GM23248 (cell line): ENCODE measurements at regions not wholly inside any gene's neighbourhood (a gene's known extent, or its start where the extent isn't known, plus 50 kb on each side); places are given as distances from the start of the nearest gene placed in this dataset.

Source experiments
- DNase-seq: peaks from one replicate; pipeline ENCODE4 v3.0.0-alpha.2; 2015
- H2AFZ ChIP-seq: fragments of 200-600 bp; sonication (generic); 2 replicates; pipeline ENCODE4 v1.6.1; 2016; ENCODE audit warnings: antibody characterized with exemption
- H3F3A ChIP-seq: fragments of 200-600 bp; sonication (generic); 2 replicates; pipeline ENCODE4 v1.6.1; 2016; ENCODE audit warnings: mild to moderate bottlenecking, antibody characterized with exemption, mixed run types; ENCODE audit not compliant: insufficient read depth
- H3K27ac ChIP-seq: fragments of 200-600 bp; sonication (generic); 2 replicates; pipeline ENCODE4 v1.5.1; 2016; ENCODE audit warnings: mild to moderate bottlenecking
- H3K27me3 ChIP-seq: fragments of 200-600 bp; sonication (generic); replicated peaks from 2 replicates; pipeline ENCODE4 v1.6.1; 2016; ENCODE audit warnings: mild to moderate bottlenecking; ENCODE audit not compliant: insufficient read depth
- H3K36me3 ChIP-seq: fragments of 200-600 bp; sonication (generic); 2 replicates; pipeline ENCODE4 v1.6.1; 2016; ENCODE audit warnings: low read depth, mild to moderate bottlenecking
- H3K4me1 ChIP-seq: fragments of 200-600 bp; sonication (generic); 2 replicates; pipeline ENCODE4 v1.6.1; 2016; ENCODE audit warnings: mild to moderate bottlenecking; ENCODE audit not compliant: insufficient read depth
- H3K4me2 ChIP-seq: fragments of 200-600 bp; sonication (generic); one replicate; pipeline ENCODE4 v1.6.1; 2016; ENCODE audit warnings: mild to moderate bottlenecking; ENCODE audit not compliant: unreplicated experiment
- H3K4me3 ChIP-seq: fragments of 200-600 bp; sonication (generic); 2 replicates; pipeline ENCODE4 v1.5.1; 2016; ENCODE audit warnings: mild to moderate bottlenecking
- H3K79me2 ChIP-seq: fragments of 200-600 bp; sonication (generic); 2 replicates; pipeline ENCODE4 v1.6.1; 2016; ENCODE audit warnings: mild to moderate bottlenecking; ENCODE audit not compliant: insufficient read depth
- H3K9ac ChIP-seq: fragments of 200-600 bp; sonication (generic); 2 replicates; pipeline ENCODE4 v1.6.1; 2016; ENCODE audit warnings: mild to moderate bottlenecking
- H3K9me2 ChIP-seq: fragments of 200-600 bp; sonication (generic); 2 replicates; pipeline ENCODE4 v1.6.1; 2016; ENCODE audit warnings: mixed run types, mild to moderate bottlenecking, moderate library complexity; ENCODE audit not compliant: insufficient read depth
- H3K9me3 ChIP-seq: fragments of 200-600 bp; sonication (generic); one replicate; pipeline ENCODE4 v1.6.1; 2017; ENCODE audit warnings: low read depth
- H4K20me1 ChIP-seq: fragments of 200-600 bp; sonication (generic); 2 replicates; pipeline ENCODE4 v1.6.0; 2016; ENCODE audit not compliant: insufficient read depth
- EZH2 ChIP-seq: fragments of 200-600 bp; sonication (generic); IDR thresholded peaks from 2 replicates; pipeline ENCODE4 v1.6.1; 2018; ENCODE audit warnings: antibody characterized with exemption, mild to moderate bottlenecking; ENCODE audit not compliant: insufficient read depth, poor library complexity, severe bottlenecking
- EZH2phosphoT487 ChIP-seq: fragments of 200-600 bp; sonication (generic); IDR thresholded peaks from 2 replicates; pipeline ENCODE4 v1.6.1; 2018; ENCODE audit warnings: antibody characterized with exemption, moderate library complexity, mild to moderate bottlenecking, low read depth; ENCODE audit not compliant: insufficient read depth
- WGBS, 2 experiments: methylation state at CpG; one replicate each; pipeline ENCODE4 v1.1.6; 2015 to 2017; ENCODE audit warnings: low lambda C conversion rate in 2 of 2, low coverage in 1 of 2; ENCODE audit errors: missing lambda C conversion rate in 2 of 2; 5-methylcytosine and 5-hydroxymethylcytosine counted together
- in situ Hi-C: fragments of 300-500 bp; cut with MboI; formaldehyde crosslinking; loops from 2 replicates; pipeline ENCODE4 v1.15.0; 2020

- no peak overlapping the region for H3K27ac ChIP-seq
- TF ChIP-seq EZH2: no peak
- TF ChIP-seq EZH2phosphoT487: no peak
- H3K4me1 ChIP-seq: no peaks in the 10 kb centered on the region
- no peak overlapping the region for H3K4me3 ChIP-seq
- 36 to 51% methylated on average over 9 of the region's 9 CpGs for WGBS, 2 experiments
- no peaks in the 10 kb centered on the region for H3K9me3 ChIP-seq
- H2AFZ ChIP-seq: no peak overlapping the region
- in situ Hi-C loops: no loop called here
- no peaks in the 10 kb centered on the region for H3K79me2 ChIP-seq
- H4K20me1 ChIP-seq: no peaks in the 10 kb centered on the region
- H3K4me2 ChIP-seq: no peak overlapping the region
- DNase-seq: no peak
- H3K27me3 ChIP-seq: no peaks in the 10 kb centered on the region
- no peaks in the 10 kb centered on the region for H3K9me2 ChIP-seq
- no peaks in the 10 kb centered on the region for H3K36me3 ChIP-seq
- no peaks in the 10 kb centered on the region for H3F3A ChIP-seq
- H3K9ac ChIP-seq: no peak overlapping the region
Measured at GRCh38 chr1:194616835-194617234, 1430.4 kb upstream of the B3GALT2 start.

DNA sequence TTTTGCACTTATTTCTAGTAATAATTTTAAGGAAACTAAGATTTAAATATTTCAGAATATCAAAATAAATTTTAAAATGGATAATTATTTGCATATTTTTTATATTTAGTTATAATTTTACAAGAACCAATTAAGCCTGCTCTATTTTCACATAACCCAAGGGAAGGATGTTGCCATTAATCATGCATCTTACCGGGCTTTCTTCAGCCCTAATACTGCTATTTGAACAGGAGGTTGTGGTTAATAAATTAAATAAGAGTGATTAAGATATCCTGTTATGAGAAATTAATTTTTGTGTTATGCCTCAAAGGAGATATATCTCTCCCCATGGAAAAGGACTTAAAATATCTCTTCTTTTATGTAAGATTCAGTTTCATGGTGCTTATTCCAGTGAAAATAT is 1415.8 kb upstream of the B3GALT2 start:
- Histone ChIP-seq H3K27ac (no peak overlapping the region), H3F3A (no peaks in the 10 kb centered on the region), H3K9ac (no peak overlapping the region), H3K9me3 (no peaks in the 10 kb centered on the region), H3K27me3 (no peaks in the 10 kb centered on the region), H4K20me1 (no peaks in the 10 kb centered on the region), H3K36me3 (no peaks in the 10 kb centered on the region), H3K4me3 (no peak overlapping the region), H3K4me1 (no peaks in the 10 kb centered on the region), H3K79me2 (no peaks in the 10 kb centered on the region), H3K4me2 (no peak overlapping the region), H3K9me2 (no peaks in the 10 kb centered on the region), H2AFZ (no peak overlapping the region)
- 24 to 32% methylated on average over 1 of the region's 1 CpG for WGBS, 2 experiments
- TF ChIP-seq EZH2phosphoT487: no peak
- TF ChIP-seq EZH2: no peak
- in situ Hi-C loops: no loop called here
- DNase-seq: no peak

GRCh38 chr1:194600716-194601115 is 1414.3 kb upstream of the B3GALT2 start:
- Histone ChIP-seq H3F3A (no peaks in the 10 kb centered on the region), H3K27me3 (no peaks in the 10 kb centered on the region), H3K36me3 (no peaks in the 10 kb centered on the region), H3K4me3 (no peak overlapping the region), H3K9me3 (no peaks in the 10 kb centered on the region), H3K27ac (no peak overlapping the region), H3K4me2 (no peak overlapping the region), H3K9ac (no peak overlapping the region), H3K9me2 (no peaks in the 10 kb centered on the region), H3K4me1 (no peaks in the 10 kb centered on the region), H3K79me2 (no peaks in the 10 kb centered on the region), H4K20me1 (no peaks in the 10 kb centered on the region), H2AFZ (no peak overlapping the region)
- TF ChIP-seq EZH2: no peak
- no peak for TF ChIP-seq EZH2phosphoT487
- DNase-seq: no peak
- 4 to 12% methylated on average over 3 of the region's 3 CpGs for WGBS, 2 experiments
- in situ Hi-C loops: no loop called here

- no peak for DNase-seq
- no peak for TF ChIP-seq EZH2phosphoT487
- no peak for TF ChIP-seq EZH2
- H3K9me2 ChIP-seq: no peaks in the 10 kb centered on the region
- in situ Hi-C loops: no loop called here
- no peaks in the 10 kb centered on the region for H3K27me3 ChIP-seq
- no peaks in the 10 kb centered on the region for H3K9me3 ChIP-seq
- no peak overlapping the region for H2AFZ ChIP-seq
- no peak overlapping the region for H3K9ac ChIP-seq
- H3K4me2 ChIP-seq: no peak overlapping the region
- H3K27ac ChIP-seq: no peak overlapping the region
- no peaks in the 10 kb centered on the region for H3K36me3 ChIP-seq
- H3K79me2 ChIP-seq: no peaks in the 10 kb centered on the region
- WGBS, 2 experiments: 0 to 4% methylated on average over 1 of the region's 1 CpG
- H3K4me3 ChIP-seq: no peak overlapping the region
- no peaks in the 10 kb centered on the region for H4K20me1 ChIP-seq
- no peaks in the 10 kb centered on the region for H3K4me1 ChIP-seq
- H3F3A ChIP-seq: no peaks in the 10 kb centered on the region
Measured at GRCh38 chr1:194598098-194598497, 1411.7 kb upstream of the B3GALT2 start.

- Histone ChIP-seq H3K79me2 (no peaks in the 10 kb centered on the region), H3K27ac (no peak overlapping the region), H3K36me3 (no peaks in the 10 kb centered on the region), H3K4me2 (no peak overlapping the region), H3K4me1 (no peaks in the 10 kb centered on the region), H2AFZ (no peak overlapping the region), H3K9me2 (no peaks in the 10 kb centered on the region), H3F3A (no peaks in the 10 kb centered on the region), H3K27me3 (no peaks in the 10 kb centered on the region), H4K20me1 (no peaks in the 10 kb centered on the region), H3K9me3 (no peaks in the 10 kb centered on the region), H3K4me3 (no peak overlapping the region), H3K9ac (no peak overlapping the region)
- TF ChIP-seq EZH2phosphoT487 (no peak), EZH2 (no peak)
- WGBS, 2 experiments: 0% methylated on average over 1 of the region's 1 CpG
- no peak for DNase-seq
- in situ Hi-C loops: no loop called here
Measured at GRCh38 chr1:194586302-194586701, 1399.9 kb upstream of the B3GALT2 start.
